ENCODE measurements at regions not wholly inside any gene's neighbourhood (a gene's known extent, or its start where the extent isn't known, plus 50 kb on each side); places are given as distances from the start of the nearest gene placed in this dataset.

GRCh38 chr10:30187010-30187409, 127.6 kb upstream of the JCAD start:
- Histone ChIP-seq H2AK5ac (ENCODE audit: low read depth, low read length) (no peak overlapping the region), H3K4ac (ENCODE audit: low read length) (no peak overlapping the region), H3K9me3 (replicated peaks in 1 of 2; ENCODE audit: control insufficient read depth in 2 of 2, insufficient read depth in 1 of 2, low read depth in 1 of 2, low read length in 2 of 2) (no peaks in the 10 kb centered on the region), H4K91ac (ENCODE audit: low read depth, low read length, poor library complexity) (no peak overlapping the region), H3K27ac (replicated peaks; ENCODE audit: low read length) (no peak overlapping the region), H2BK12ac (ENCODE audit: low read length) (no peak overlapping the region), H2BK15ac (ENCODE audit: low read length) (no peak overlapping the region), H2AFZ (ENCODE audit: low read length) (no peak overlapping the region), H3K23ac (ENCODE audit: low read depth, low read length, poor library complexity) (no peak overlapping the region), H3K14ac (ENCODE audit: low read length) (no peak overlapping the region), H2BK120ac (ENCODE audit: low read depth, low read length) (no peak overlapping the region), H3K79me1 (ENCODE audit: low read depth, low read length) (no peaks in the 10 kb centered on the region), H3K18ac (ENCODE audit: low read length) (no peak overlapping the region), H3K9ac (ENCODE audit: low read depth, low read length, poor library complexity) (no peak overlapping the region), H3K27me3 (ENCODE audit: control insufficient read depth in 3 of 3, insufficient read depth in 3 of 3, low read depth in 1 of 3, low read length in 3 of 3) (no peaks in the 10 kb centered on the region), H3K36me3 (replicated peaks in 1 of 2; ENCODE audit: control insufficient read depth in 2 of 2, insufficient read depth in 2 of 2, low read length in 2 of 2) (no peaks in the 10 kb centered on the region), H2BK5ac (ENCODE audit: low read length) (no peak overlapping the region), H4K8ac (ENCODE audit: low read depth, low read length) (no peak overlapping the region), H3K4me3 (ENCODE audit: low read length in 2 of 2) (no peak overlapping the region), H3K4me1 (ENCODE audit: control insufficient read depth in 2 of 2, insufficient read depth in 1 of 2, low read depth in 1 of 2, low read length in 2 of 2) (peaks cover 4 to 15% of the 10 kb centered on the region in 2 donors), H3K4me2 (ENCODE audit: insufficient read depth, low read length, poor library complexity, severe bottlenecking) (no peak overlapping the region)
- no CpG with 5 or more reads among the region's 5 CpGs for whole genome bisulfite sequencing, 2 donors (ENCODE audit: extremely low coverage in 2 of 2, insufficient read length in 2 of 2, insufficient replicate concordance in 1 of 2)
- no peak for DNase-seq (ENCODE audit: low spot score)

- H3K27ac ChIP-seq (replicated peaks; ENCODE audit: low read length) = no peak overlapping the region
- H2AK5ac ChIP-seq (ENCODE audit: low read depth, low read length) = no peak overlapping the region
- no peak overlapping the region for H4K8ac ChIP-seq (ENCODE audit: low read depth, low read length)
- no peak overlapping the region for H3K9ac ChIP-seq (ENCODE audit: low read depth, low read length, poor library complexity)
- no peaks in the 10 kb centered on the region for H3K79me1 ChIP-seq (ENCODE audit: low read depth, low read length)
- H3K4me3 ChIP-seq (ENCODE audit: low read length in 2 of 2) = no peak overlapping the region
- H3K18ac ChIP-seq (ENCODE audit: low read length) = no peak overlapping the region
- H2BK5ac ChIP-seq (ENCODE audit: low read length) = no peak overlapping the region
- no peaks in the 10 kb centered on the region for H3K27me3 ChIP-seq (ENCODE audit: control insufficient read depth in 3 of 3, insufficient read depth in 3 of 3, low read depth in 1 of 3, low read length in 3 of 3)
- DNase-seq (ENCODE audit: low spot score) = no peak
- no peak overlapping the region for H2BK120ac ChIP-seq (ENCODE audit: low read depth, low read length)
- peaks cover 4 to 15% of the 10 kb centered on the region in 2 donors for H3K4me1 ChIP-seq (ENCODE audit: control insufficient read depth in 2 of 2, insufficient read depth in 1 of 2, low read depth in 1 of 2, low read length in 2 of 2)
- no peak overlapping the region for H2BK15ac ChIP-seq (ENCODE audit: low read length)
- no peaks in the 10 kb centered on the region for H3K9me3 ChIP-seq (replicated peaks in 1 of 2; ENCODE audit: control insufficient read depth in 2 of 2, insufficient read depth in 1 of 2, low read depth in 1 of 2, low read length in 2 of 2)
- H3K36me3 ChIP-seq (replicated peaks in 1 of 2; ENCODE audit: control insufficient read depth in 2 of 2, insufficient read depth in 2 of 2, low read length in 2 of 2) = no peaks in the 10 kb centered on the region
- WGBS, 2 donors (ENCODE audit: extremely low coverage in 2 of 2, insufficient read length in 2 of 2, insufficient replicate concordance in 1 of 2) = no CpG with 5 or more reads among the region's 10 CpGs
- no peak overlapping the region for H3K4ac ChIP-seq (ENCODE audit: low read length)
- no peak overlapping the region for H3K14ac ChIP-seq (ENCODE audit: low read length)
- H2BK12ac ChIP-seq (ENCODE audit: low read length) = no peak overlapping the region
- no peak overlapping the region for H3K23ac ChIP-seq (ENCODE audit: low read depth, low read length, poor library complexity)
- no peak overlapping the region for H4K91ac ChIP-seq (ENCODE audit: low read depth, low read length, poor library complexity)
- peak overlapping the region; percentile 74 for H2AFZ ChIP-seq (ENCODE audit: low read length)
- no peak overlapping the region for H3K4me2 ChIP-seq (ENCODE audit: insufficient read depth, low read length, poor library complexity, severe bottlenecking)
These were observed 127.0 kb upstream of the JCAD start for GRCh38 chr10:30186371-30186875.

- Histone ChIP-seq H3K18ac (ENCODE audit: low read length) (no peak overlapping the region), H3K14ac (ENCODE audit: low read length) (no peak overlapping the region), H3K27me3 (ENCODE audit: control insufficient read depth in 3 of 3, insufficient read depth in 3 of 3, low read depth in 1 of 3, low read length in 3 of 3) (no peaks in the 10 kb centered on the region), H3K36me3 (replicated peaks in 1 of 2; ENCODE audit: control insufficient read depth in 2 of 2, insufficient read depth in 2 of 2, low read length in 2 of 2) (no peaks in the 10 kb centered on the region), H3K9ac (ENCODE audit: low read depth, low read length, poor library complexity) (no peak overlapping the region), H3K4me2 (ENCODE audit: insufficient read depth, low read length, poor library complexity, severe bottlenecking) (no peak overlapping the region), H3K4ac (ENCODE audit: low read length) (no peak overlapping the region), H2AK5ac (ENCODE audit: low read depth, low read length) (no peak overlapping the region), H3K27ac (replicated peaks; ENCODE audit: low read length) (no peak overlapping the region), H3K23ac (ENCODE audit: low read depth, low read length, poor library complexity) (no peak overlapping the region), H2BK15ac (ENCODE audit: low read length) (no peak overlapping the region), H2BK5ac (ENCODE audit: low read length) (no peak overlapping the region), H3K9me3 (replicated peaks in 1 of 2; ENCODE audit: control insufficient read depth in 2 of 2, insufficient read depth in 1 of 2, low read depth in 1 of 2, low read length in 2 of 2) (no peaks in the 10 kb centered on the region), H3K4me3 (ENCODE audit: low read length in 2 of 2) (no peak overlapping the region), H4K8ac (ENCODE audit: low read depth, low read length) (no peak overlapping the region), H2BK120ac (ENCODE audit: low read depth, low read length) (no peak overlapping the region), H2AFZ (ENCODE audit: low read length) (no peak overlapping the region), H3K4me1 (ENCODE audit: control insufficient read depth in 2 of 2, insufficient read depth in 1 of 2, low read depth in 1 of 2, low read length in 2 of 2) (peaks cover 4 to 15% of the 10 kb centered on the region in 2 donors), H4K91ac (ENCODE audit: low read depth, low read length, poor library complexity) (no peak overlapping the region), H3K79me1 (ENCODE audit: low read depth, low read length) (no peaks in the 10 kb centered on the region), H2BK12ac (ENCODE audit: low read length) (no peak overlapping the region)
- no peak for DNase-seq (ENCODE audit: low spot score)
- no CpG with 5 or more reads among the region's 3 CpGs for WGBS, 2 donors (ENCODE audit: extremely low coverage in 2 of 2, insufficient read length in 2 of 2, insufficient replicate concordance in 1 of 2)
These were observed 126.5 kb upstream of the JCAD start for GRCh38 chr10:30185916-30186315.

- Histone ChIP-seq H3K27me3 (ENCODE audit: control insufficient read depth in 3 of 3, insufficient read depth in 3 of 3, low read depth in 1 of 3, low read length in 3 of 3) (no peaks in the 10 kb centered on the region), H3K27ac (replicated peaks; ENCODE audit: low read length) (no peak overlapping the region), H3K4me3 (ENCODE audit: low read length in 2 of 2) (no peak overlapping the region), H2BK5ac (ENCODE audit: low read length) (no peak overlapping the region), H3K23ac (ENCODE audit: low read depth, low read length, poor library complexity) (no peak overlapping the region), H3K4ac (ENCODE audit: low read length) (no peak overlapping the region), H3K79me1 (ENCODE audit: low read depth, low read length) (no peaks in the 10 kb centered on the region), H2BK12ac (ENCODE audit: low read length) (no peak overlapping the region), H3K36me3 (replicated peaks in 1 of 2; ENCODE audit: control insufficient read depth in 2 of 2, insufficient read depth in 2 of 2, low read length in 2 of 2) (no peaks in the 10 kb centered on the region), H3K18ac (ENCODE audit: low read length) (no peak overlapping the region), H2BK15ac (ENCODE audit: low read length) (no peak overlapping the region), H3K14ac (ENCODE audit: low read length) (no peak overlapping the region), H2AFZ (ENCODE audit: low read length) (no peak overlapping the region), H3K4me1 (ENCODE audit: control insufficient read depth in 2 of 2, insufficient read depth in 1 of 2, low read depth in 1 of 2, low read length in 2 of 2) (peaks cover 4 to 11% of the 10 kb centered on the region in 2 donors), H2BK120ac (ENCODE audit: low read depth, low read length) (no peak overlapping the region), H2AK5ac (ENCODE audit: low read depth, low read length) (no peak overlapping the region), H3K9ac (ENCODE audit: low read depth, low read length, poor library complexity) (no peak overlapping the region), H3K9me3 (replicated peaks in 1 of 2; ENCODE audit: control insufficient read depth in 2 of 2, insufficient read depth in 1 of 2, low read depth in 1 of 2, low read length in 2 of 2) (no peaks in the 10 kb centered on the region), H4K91ac (ENCODE audit: low read depth, low read length, poor library complexity) (no peak overlapping the region), H3K4me2 (ENCODE audit: insufficient read depth, low read length, poor library complexity, severe bottlenecking) (no peak overlapping the region), H4K8ac (ENCODE audit: low read depth, low read length) (no peak overlapping the region)
- no CpG with 5 or more reads among the region's 1 CpG for WGBS, 2 donors (ENCODE audit: extremely low coverage in 2 of 2, insufficient read length in 2 of 2, insufficient replicate concordance in 1 of 2)
- no peak for DNase-seq (ENCODE audit: low spot score)
These were observed 126.0 kb upstream of the JCAD start for GRCh38 chr10:30185341-30185740.

Measured in neuronal stem cell (in vitro differentiated cells).